ENCODE measurements at regions not wholly inside any gene's neighbourhood (a gene's known extent, or its start where the extent isn't known, plus 50 kb on each side); places are given as distances from the start of the nearest gene placed in this dataset.

GRCh38 chr10:123556736-123557135 lies 109.4 kb upstream of the GPR26 start:
- DNase-seq (ENCODE audit: low read depth, low spot score) = no peak

DNA sequence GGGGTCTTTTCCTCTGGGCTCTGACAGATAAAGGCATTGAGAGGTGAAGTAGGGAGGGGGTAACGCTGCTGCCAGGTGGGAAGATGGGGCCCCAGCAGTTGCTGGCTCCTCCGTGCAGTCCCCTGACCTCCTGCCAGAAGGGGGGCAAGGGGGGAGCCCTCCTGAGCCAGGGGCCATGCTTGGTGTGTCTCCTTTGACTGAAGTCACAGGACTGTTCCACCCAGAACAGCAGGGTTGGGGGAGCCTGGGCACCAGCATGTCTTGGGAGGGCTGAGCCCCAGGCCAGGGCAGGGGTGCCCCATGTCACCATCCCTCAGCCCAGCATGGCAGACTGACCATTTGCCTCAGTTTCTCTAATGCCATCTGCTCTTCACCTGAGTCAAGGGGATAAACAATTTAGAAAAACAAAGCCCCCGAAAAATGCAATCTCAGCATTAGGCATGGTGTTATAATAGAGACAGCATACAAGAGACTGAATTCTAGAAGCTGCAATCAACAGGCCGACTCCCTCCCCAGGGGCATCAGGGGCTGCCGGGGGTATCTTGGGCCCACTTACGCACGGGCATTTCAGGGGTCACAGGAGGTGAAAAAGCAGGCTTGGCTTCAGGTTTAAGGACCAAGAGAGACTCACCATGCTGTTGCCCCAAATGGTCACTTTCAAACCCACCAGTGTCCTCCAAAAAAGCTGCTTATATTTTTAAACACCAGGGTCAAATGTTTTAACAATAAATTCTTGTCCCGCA lies 108.6 kb upstream of the GPR26 start:
- no peak for DNase-seq (ENCODE audit: low read depth, low spot score)

DNA sequence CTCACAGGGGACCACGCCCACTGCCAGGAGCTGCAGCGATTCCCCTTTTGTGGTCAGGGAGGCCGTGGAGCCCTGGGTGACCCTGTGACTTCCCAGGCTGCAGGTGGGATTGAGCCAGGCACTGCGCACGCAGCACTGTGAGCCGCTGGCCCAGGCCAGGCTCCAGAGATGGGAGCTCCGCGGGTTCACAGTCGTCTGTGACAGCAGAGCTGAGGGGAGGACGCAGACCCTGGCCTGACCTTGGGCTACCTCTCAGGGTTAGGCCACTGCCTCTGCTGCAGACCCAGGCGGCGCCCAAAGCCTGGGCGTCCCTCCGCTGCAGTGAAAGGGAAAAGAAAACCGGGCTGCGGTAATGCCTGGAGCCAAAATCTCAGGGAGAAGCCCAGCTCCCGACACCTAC lies 107.5 kb upstream of the GPR26 start:
- DNase-seq (ENCODE audit: low read depth, low spot score) = no peak

GRCh38 chr10:123559066-123559822 lies 106.9 kb upstream of the GPR26 start:
- peak; percentile 78 for DNase-seq (ENCODE audit: low read depth, low spot score)

DNA sequence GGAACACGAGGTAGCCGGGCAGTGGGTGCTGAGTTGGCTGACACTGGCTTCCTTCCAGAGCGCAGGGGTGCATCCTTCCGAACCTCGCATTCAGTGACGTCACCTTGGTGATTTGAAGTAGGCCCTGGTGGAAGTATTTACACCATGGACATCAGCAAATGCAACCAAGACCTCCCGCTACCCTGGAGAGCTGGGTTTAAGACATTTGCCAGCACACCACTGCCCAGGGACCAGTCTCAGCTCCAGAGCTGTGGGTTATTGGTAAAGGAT lies 106.4 kb upstream of the GPR26 start:
- DNase-seq (ENCODE audit: low read depth, low spot score) = no peak

DNA sequence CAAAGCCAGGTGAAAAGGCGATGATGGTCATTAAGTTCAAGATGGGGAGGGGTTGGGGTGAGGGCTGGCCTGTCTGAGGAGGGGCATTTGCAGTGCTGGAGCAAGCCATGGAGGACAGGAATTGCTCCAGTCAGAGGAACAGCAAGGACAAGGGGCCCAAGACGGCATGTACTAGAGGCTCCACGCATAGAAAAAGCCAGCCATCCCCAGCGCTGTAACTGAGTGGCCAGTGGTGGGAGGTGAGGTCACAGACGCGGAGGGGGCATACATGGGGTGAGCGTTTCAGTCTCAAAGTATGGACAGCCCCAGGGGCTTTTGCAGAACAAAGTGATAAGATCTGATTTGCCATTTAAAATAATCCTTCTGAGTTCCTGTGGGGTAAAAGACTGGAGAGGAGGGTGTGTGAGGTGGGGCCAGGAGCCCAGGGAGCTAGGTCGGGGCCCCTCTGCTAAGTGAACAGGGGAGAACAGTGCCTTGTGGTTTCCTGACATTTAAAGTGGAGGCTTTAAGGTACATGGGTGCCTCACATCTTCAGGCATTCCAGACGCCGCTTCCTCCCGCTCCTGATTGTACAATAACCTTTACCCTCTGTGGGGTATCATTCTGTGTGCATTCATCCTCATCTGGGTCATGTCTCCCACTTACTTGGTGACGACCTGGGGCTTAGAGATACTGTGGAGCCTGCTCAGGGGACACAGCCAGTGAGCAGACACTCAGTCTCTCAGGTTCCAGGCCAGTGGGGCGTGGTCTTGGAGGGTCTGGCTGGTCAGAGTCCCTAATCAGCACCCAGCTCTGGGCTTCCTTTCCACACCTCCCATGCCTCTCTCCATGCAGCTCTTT lies 105.6 kb upstream of the GPR26 start:
- no peak for DNase-seq (ENCODE audit: low read depth, low spot score)

DNA sequence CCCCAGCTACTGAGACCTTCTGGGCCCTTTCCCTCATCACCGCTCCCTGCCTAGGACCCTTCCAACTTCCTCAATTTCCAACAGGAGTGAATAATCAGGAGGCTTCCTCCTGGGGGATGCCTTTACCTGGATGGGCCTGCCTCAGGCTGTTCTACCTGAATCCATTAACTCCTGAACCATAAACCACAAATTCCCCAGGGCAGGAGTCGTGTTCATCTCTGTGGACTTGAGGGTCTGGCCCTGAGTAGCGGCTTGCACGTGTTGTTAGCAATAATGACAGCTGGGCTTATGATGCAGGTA lies 105.1 kb upstream of the GPR26 start:
- DNase-seq (ENCODE audit: low read depth, low spot score) = no peak

GRCh38 chr10:123562387-123562786 lies 103.8 kb upstream of the GPR26 start:
- no peak for DNase-seq (ENCODE audit: low read depth, low spot score)

DNA sequence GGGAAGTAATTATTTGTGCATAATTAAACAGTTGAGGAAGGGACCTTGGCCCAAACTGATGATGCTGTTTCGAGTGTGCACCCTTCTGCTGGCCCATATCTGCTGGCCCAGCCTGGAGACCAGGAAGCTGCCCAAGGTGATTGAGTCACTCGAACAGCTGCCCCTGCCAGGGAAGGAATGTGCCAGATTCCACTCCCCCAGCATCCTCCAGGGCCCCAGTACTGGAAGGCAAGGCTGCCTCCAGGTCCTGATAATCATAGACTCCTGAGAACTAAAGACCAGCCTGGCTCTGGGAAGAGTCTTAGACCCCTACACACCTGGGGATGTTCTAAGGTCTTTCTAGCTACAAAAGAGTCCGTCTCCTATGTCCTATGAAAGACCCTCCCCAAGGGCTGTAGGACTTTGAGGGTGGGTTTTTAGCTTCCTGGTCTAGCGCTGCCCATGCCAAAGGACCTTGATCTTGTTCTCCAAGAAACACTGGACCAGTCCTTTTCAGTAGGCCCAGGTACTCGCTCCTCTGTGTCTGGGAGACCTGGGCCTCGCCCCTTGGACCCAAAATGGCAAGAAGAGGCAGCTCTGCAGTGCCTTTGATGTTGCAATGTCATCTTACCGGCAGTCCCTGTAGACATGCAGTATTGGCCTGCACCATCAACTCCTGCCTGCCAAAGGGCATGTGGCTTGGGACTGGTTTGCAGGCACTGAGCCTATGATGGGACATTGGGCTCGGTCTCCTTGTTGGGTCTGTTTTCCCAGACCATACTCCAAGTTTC lies 103.2 kb upstream of the GPR26 start:
- no peak for DNase-seq (ENCODE audit: low read depth, low spot score)

- DNase-seq (ENCODE audit: low read depth, low spot score) = no peak
Observed at GRCh38 chr10:123563581-123563855, 102.6 kb upstream of the GPR26 start.

GRCh38 chr10:123563994-123564393 lies 102.2 kb upstream of the GPR26 start:
- no peak for DNase-seq (ENCODE audit: low read depth, low spot score)

GRCh38 chr10:123564631-123565030 lies 101.5 kb upstream of the GPR26 start:
- DNase-seq (ENCODE audit: low read depth, low spot score) = no peak

DNA sequence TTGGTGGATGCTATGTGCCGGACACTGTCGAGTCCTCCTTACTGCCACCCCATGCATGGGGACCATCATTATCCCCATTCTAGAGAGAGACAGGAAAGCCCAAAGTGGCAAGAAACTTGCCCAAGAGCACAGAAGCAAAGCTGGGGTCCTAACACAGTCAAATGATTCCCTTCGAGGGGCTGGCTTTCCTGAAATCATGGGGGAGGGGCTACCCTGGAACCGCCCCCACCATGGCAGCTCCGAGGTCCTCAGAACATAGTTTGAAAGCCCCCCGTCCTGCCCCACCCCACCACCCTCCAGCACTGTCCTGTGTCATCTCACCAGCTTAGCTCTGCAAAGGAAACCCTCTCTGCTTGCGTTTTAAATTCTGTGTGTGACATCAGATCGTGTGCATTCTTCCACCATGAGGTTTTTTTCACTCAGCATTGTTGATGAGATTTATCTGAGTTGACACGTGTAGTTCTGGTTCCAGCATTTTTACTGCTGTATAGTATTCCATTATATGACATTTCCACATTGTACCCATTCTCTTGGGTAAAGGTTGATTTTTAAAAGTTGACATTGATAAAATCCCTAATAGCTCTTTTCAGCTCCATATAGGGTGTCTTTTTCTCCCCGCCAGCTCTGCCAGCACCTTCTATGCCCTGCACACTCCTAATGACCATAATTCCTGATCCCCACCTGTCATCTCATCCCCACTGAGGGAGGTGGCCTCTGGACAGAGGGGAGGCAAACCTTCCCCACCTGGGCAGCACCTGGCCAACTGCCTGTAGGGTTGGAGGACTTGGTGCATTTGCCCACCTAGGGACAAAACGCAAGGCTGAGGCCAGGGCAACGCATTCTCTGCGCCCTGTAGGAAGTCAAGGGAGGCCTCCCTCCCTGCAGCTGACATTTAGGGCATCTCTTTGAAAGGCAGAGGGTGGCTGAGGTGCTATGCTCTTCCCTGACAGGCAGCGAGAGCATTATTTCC lies 100.2 kb upstream of the GPR26 start:
- DNase-seq (ENCODE audit: low read depth, low spot score) = no peak

DNA sequence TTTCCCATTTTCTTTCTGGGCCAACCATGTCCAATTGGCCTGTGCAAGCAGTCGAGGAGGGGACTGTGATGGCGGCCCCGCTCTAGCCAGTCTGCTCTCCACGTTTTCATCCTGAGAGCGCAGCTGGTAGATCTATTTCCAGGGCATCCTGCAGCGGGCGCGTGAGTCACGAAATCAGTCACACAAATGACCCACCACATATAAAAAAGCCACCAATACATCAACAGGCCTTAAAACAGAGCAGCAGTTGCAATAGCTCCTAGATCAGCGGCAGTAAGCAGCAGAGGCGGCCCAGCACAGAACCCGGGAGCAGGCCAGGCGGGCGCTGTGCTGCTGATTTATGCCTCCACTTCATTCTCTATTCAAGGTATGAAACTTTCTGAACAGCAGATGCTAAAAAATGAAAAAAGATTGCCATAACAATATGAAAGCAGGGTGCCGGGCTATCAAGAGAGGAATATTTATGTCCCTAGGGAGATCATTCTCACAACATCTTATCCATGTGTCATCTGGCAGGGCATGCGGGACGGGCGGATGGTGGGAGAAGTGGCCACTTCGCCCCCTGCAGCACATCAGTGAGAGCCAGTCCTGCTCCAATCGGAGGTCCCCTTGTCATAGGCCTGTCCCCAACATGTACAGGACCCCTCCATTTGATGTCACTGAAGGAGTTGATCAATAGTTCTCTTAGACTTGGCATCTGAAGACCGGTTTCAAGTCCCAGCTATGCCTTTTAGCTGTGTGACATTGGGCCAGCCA lies 98.0 kb upstream of the GPR26 start:
- DNase-seq (ENCODE audit: low read depth, low spot score) = no peak

DNA sequence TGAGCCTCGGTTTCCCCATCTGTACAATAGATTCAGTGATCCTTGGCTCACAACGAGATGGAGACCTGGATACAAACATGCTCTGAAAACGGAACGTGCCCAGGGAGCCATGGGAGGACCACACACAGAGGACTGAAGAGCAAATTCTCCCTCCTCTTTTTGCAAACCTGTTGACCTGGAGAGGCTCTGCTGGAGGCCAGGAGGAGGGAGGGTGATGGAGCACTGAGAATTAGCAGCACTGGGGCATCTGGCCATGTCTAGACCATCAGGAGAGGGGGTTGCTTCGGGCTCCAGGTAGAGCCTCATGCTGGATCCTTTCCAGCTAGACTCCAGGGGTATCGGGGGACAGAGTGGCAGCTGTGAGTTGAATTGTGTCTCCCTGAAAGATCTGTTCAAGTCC lies 97.4 kb upstream of the GPR26 start:
- DNase-seq (ENCODE audit: low read depth, low spot score) = no peak

- no peak for DNase-seq (ENCODE audit: low read depth, low spot score)
Observed at GRCh38 chr10:123569436-123570035, 96.6 kb upstream of the GPR26 start.

DNA sequence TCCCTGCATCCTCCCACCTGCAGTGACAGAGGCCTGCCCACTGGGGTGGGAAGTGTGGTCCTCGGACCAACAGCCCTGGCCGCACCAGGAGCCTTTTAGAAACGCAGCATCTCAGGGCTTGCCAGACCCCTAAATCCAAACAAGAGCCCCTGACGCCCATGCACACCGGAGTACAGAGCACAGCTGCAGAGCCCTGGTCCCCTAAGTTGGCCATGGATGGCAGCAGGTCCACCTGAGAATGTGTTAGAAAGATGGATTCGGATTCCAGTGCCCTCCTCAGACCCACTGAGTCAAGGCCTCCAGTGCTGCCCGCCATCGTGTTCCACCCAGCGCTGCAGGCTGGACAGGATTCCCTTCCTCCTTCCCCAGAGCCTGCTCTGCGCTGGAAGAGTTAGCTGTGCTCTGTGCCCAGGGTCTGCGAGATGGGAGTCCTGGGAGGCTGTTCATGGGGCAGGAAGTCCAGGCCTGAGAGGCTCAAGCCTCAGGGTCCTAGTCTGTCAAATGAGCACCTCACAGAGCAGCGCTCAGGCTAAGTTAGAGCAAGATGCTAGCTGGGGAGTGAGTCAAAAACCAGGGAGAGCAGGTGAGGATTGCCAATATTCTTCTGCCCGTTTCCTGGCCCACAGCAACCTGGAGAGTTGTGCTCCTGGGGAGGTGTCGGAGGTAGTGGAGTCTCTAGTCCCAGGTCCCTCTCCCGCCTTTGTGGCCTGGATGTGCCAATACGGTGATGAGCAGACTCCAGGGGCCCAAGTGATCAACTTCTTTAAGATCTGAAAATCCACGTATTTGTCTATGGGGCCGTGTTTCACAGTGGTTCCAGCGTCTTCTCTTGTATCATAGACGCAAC lies 95.9 kb upstream of the GPR26 start:
- no peak for DNase-seq (ENCODE audit: low read depth, low spot score)

GRCh38 chr10:123570898-123571515 lies 95.1 kb upstream of the GPR26 start:
- no peak for DNase-seq (ENCODE audit: low read depth, low spot score)

DNA sequence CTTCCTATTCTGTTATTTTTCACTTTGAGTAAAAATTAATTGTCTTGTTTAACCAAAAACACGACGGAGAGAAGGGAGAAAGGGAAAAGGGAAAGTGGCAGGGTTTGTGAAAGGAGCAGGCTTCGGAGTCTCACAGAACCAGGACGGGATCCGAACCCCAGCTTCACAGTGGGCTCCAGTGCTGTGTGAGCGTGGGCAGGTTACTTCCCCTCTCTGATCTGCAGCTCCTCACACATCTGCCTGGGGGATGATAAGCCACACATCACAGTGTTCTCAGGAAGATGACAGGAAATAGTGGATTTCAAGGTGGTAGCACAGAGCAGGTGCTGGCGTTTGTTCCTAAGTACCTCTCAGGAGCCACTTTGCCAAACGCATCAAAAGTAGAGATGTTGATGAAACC lies 94.2 kb upstream of the GPR26 start:
- no peak for DNase-seq (ENCODE audit: low read depth, low spot score)
